PC-9 (cell line): ENCODE measurements at regions not wholly inside any gene's neighbourhood (a gene's known extent, or its start where the extent isn't known, plus 50 kb on each side); places are given as distances from the start of the nearest gene placed in this dataset.

ENCODE experiments used
- BruUV-seq: library from RNA; stranded (reverse); fragments of 400-500 nt; replicated peaks from 2 replicates; lab custom pipeline; 2021; lab: Mats Ljungman, UMichigan
- CTCF ChIA-PET: fragments of 300-600 bp; sonication (Branson Sonifier 250); formaldehyde crosslinking; loops from one replicate; lab custom pipeline; 2022; ENCODE audit warnings: antibody characterized with exemption; lab: Charles Lee
- POLR2A ChIA-PET: fragments of 300-600 bp; sonication (Branson Sonifier 250); formaldehyde crosslinking; loops from one replicate; lab custom pipeline; 2022; ENCODE audit warnings: antibody characterized with exemption; ENCODE audit not compliant: unreplicated experiment; lab: Charles Lee
- DNase-seq, 2 experiments: peaks; one replicate each; pipeline versions ENCODE4 v3.0.0 to v3.0.0-alpha.2; 2015 to 2022; ENCODE audit warnings: mixed read lengths in 1 of 2
- H2AFZ ChIP-seq: fragments of 200-600 bp; sonication (generic); 2 replicates; pipeline ENCODE4 v1.8.1; 2017; ENCODE audit warnings: antibody characterized with exemption
- H3F3A ChIP-seq: fragments of 200-600 bp; sonication (generic); 2 replicates; pipeline ENCODE4 v1.8.1; 2017; ENCODE audit warnings: antibody characterized with exemption, mild to moderate bottlenecking, low read depth; ENCODE audit not compliant: insufficient read depth
- H3K27ac ChIP-seq: fragments of 200-600 bp; sonication (generic); 2 replicates; pipeline ENCODE4 v1.6.1; 2016; ENCODE audit warnings: mixed run types
- H3K27me3 ChIP-seq: fragments of 200-600 bp; sonication (generic); 2 replicates; pipeline ENCODE4 v1.6.1; 2016; ENCODE audit warnings: low read depth, mixed run types; ENCODE audit not compliant: insufficient read depth
- H3K36me3 ChIP-seq: fragments of 200-600 bp; sonication (generic); 2 replicates; pipeline ENCODE4 v1.6.1; 2016; ENCODE audit warnings: low read depth, mixed run types
- H3K4me1 ChIP-seq: fragments of 200-600 bp; sonication (generic); replicated peaks from 2 replicates; pipeline ENCODE4 v1.6.1; 2016; ENCODE audit warnings: mixed run types; ENCODE audit not compliant: insufficient read depth
- H3K4me2 ChIP-seq: fragments of 200-600 bp; sonication (generic); 2 replicates; pipeline ENCODE4 v1.6.1; 2017; ENCODE audit warnings: mixed run types
- H3K4me3 ChIP-seq: fragments of 200-600 bp; sonication (generic); 2 replicates; pipeline ENCODE4 v1.6.1; 2016; ENCODE audit warnings: mixed run types
- H3K79me2 ChIP-seq: fragments of 200-600 bp; sonication (generic); 2 replicates; pipeline ENCODE4 v1.6.1; 2017; ENCODE audit warnings: low read depth, mixed run types
- H3K9me2 ChIP-seq: fragments of 200-600 bp; sonication (generic); 2 replicates; pipeline ENCODE4 v1.8.1; 2017; ENCODE audit warnings: mild to moderate bottlenecking; ENCODE audit not compliant: insufficient read depth
- H3K9me3 ChIP-seq: fragments of 200-600 bp; sonication (generic); 2 replicates; pipeline ENCODE4 v1.8.1; 2016; ENCODE audit warnings: low read depth; ENCODE audit not compliant: insufficient read depth
- H4K20me1 ChIP-seq: fragments of 200-600 bp; sonication (generic); 2 replicates; pipeline ENCODE4 v1.8.1; 2017; ENCODE audit not compliant: insufficient read depth
- EZH2 ChIP-seq: fragments of 200-600 bp; sonication (generic); IDR thresholded peaks from 2 replicates; pipeline ENCODE4 v1.8.0; 2017; ENCODE audit warnings: antibody characterized with exemption, low read depth
- intact Hi-C: fragments of 100-400 bp; cut with micrococcal nuclease; formaldehyde crosslinking; loops from one replicate; pipeline ENCODE4 v1.10.0; 2022; ENCODE audit not compliant: unreplicated experiment
- TF ChIP-seq, protein P1 (sequence below): fragments of 200-600 bp; sonication (generic); conservative IDR thresholded peaks from 2 replicates; pipeline ENCODE4 v1.6.1; 2017; ENCODE audit warnings: mixed run types, antibody characterized with exemption, mild to moderate bottlenecking, moderate library complexity

- no peak overlapping the region for H2AFZ ChIP-seq
- no peaks in the 10 kb centered on the region for H3K79me2 ChIP-seq
- ChIA-PET CTCF (no interaction called here), POLR2A (no interaction called here)
- no peak for TF ChIP-seq EZH2
- TF ChIP-seq, protein P1, sequence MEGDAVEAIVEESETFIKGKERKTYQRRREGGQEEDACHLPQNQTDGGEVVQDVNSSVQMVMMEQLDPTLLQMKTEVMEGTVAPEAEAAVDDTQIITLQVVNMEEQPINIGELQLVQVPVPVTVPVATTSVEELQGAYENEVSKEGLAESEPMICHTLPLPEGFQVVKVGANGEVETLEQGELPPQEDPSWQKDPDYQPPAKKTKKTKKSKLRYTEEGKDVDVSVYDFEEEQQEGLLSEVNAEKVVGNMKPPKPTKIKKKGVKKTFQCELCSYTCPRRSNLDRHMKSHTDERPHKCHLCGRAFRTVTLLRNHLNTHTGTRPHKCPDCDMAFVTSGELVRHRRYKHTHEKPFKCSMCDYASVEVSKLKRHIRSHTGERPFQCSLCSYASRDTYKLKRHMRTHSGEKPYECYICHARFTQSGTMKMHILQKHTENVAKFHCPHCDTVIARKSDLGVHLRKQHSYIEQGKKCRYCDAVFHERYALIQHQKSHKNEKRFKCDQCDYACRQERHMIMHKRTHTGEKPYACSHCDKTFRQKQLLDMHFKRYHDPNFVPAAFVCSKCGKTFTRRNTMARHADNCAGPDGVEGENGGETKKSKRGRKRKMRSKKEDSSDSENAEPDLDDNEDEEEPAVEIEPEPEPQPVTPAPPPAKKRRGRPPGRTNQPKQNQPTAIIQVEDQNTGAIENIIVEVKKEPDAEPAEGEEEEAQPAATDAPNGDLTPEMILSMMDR, result no peak
- no peak for DNase-seq
- H4K20me1 ChIP-seq, result no peaks in the 10 kb centered on the region
- no peak overlapping the region for H3K4me3 ChIP-seq
- no peaks in the 10 kb centered on the region for H3F3A ChIP-seq
- no peaks in the 10 kb centered on the region for H3K36me3 ChIP-seq
- no peaks in the 10 kb centered on the region for H3K27me3 ChIP-seq
- no peaks in the 10 kb centered on the region for H3K9me2 ChIP-seq
- no peak overlapping the region for H3K4me2 ChIP-seq
- no peaks in the 10 kb centered on the region for H3K4me1 ChIP-seq
- H3K27ac ChIP-seq, result no peak overlapping the region
- intact Hi-C loops, result no loop called here
- no peaks in the 10 kb centered on the region for H3K9me3 ChIP-seq
- BruUV-seq, result no TSS peak
These were observed 214.1 kb downstream of the AJAP1 start for GRCh38 chr1:4868521-4868920.

GRCh38 chr1:4856396-4856795 lies 202.0 kb downstream of the AJAP1 start:
- H3K27ac ChIP-seq, result no peak overlapping the region
- ChIA-PET POLR2A (no interaction called here), CTCF (no interaction called here)
- no peaks in the 10 kb centered on the region for H3K9me3 ChIP-seq
- BruUV-seq, result no TSS peak
- H3K27me3 ChIP-seq, result no peaks in the 10 kb centered on the region
- H3K9me2 ChIP-seq, result no peaks in the 10 kb centered on the region
- H3F3A ChIP-seq, result no peaks in the 10 kb centered on the region
- DNase-seq, result no peak
- no peaks in the 10 kb centered on the region for H3K79me2 ChIP-seq
- no peaks in the 10 kb centered on the region for H3K36me3 ChIP-seq
- intact Hi-C loops, result no loop called here
- TF ChIP-seq, protein P1, result no peak
- TF ChIP-seq EZH2, result no peak
- H3K4me3 ChIP-seq, result no peak overlapping the region
- H2AFZ ChIP-seq, result no peak overlapping the region
- H3K4me2 ChIP-seq, result no peak overlapping the region
- no peaks in the 10 kb centered on the region for H4K20me1 ChIP-seq
- no peaks in the 10 kb centered on the region for H3K4me1 ChIP-seq

- ChIA-PET POLR2A (no interaction called here), CTCF (no interaction called here)
- no peak overlapping the region for H3K4me3 ChIP-seq
- H3K9me2 ChIP-seq, result no peaks in the 10 kb centered on the region
- H2AFZ ChIP-seq, result no peak overlapping the region
- H3K36me3 ChIP-seq, result no peaks in the 10 kb centered on the region
- no peaks in the 10 kb centered on the region for H3K79me2 ChIP-seq
- H3K4me1 ChIP-seq, result no peaks in the 10 kb centered on the region
- H3F3A ChIP-seq, result no peaks in the 10 kb centered on the region
- H3K27ac ChIP-seq, result no peak overlapping the region
- H3K27me3 ChIP-seq, result no peaks in the 10 kb centered on the region
- DNase-seq, result no peak
- TF ChIP-seq EZH2, result no peak
- TF ChIP-seq, protein P1, result no peak
- BruUV-seq, result no TSS peak
- H4K20me1 ChIP-seq, result no peaks in the 10 kb centered on the region
- H3K4me2 ChIP-seq, result no peak overlapping the region
- intact Hi-C loops, result no loop called here
- H3K9me3 ChIP-seq, result no peaks in the 10 kb centered on the region
These were observed 200.0 kb downstream of the AJAP1 start for GRCh38 chr1:4854367-4854766.
